K562 (cell line): ENCODE measurements at regions not wholly inside any gene's neighbourhood (a gene's known extent, or its start where the extent isn't known, plus 50 kb on each side); places are given as distances from the start of the nearest gene placed in this dataset.

Experiments
- ATAC-seq: fragments of 200-7000 bp; cut with Tn5 transposase; 3 replicates; pipeline ENCODE4 v1.9.1; 2020; ENCODE audit warnings: moderate library complexity
- BruUV-seq: library from RNA; stranded (reverse); fragments of 400-500 nt; replicated peaks from 2 replicates; lab custom pipeline; 2021; lab: Mats Ljungman, UMichigan
- CTCF ChIA-PET: fragments of 300-600 bp; formaldehyde crosslinking; extraction: SDS; loops from one replicate; lab custom pipeline; 2021; ENCODE audit warnings: low intra/inter-chr PET ratio; lab: Yijun Ruan, JAX
- POLR2A ChIA-PET: fragments of 300-600, 350-650 bp; sonication (Branson Sonifier 250); formaldehyde crosslinking; extraction: SDS; loops from one replicate; lab custom pipeline; 2021; ENCODE audit warnings: antibody characterized with exemption, inconsistent platforms; lab: Yijun Ruan, JAX
- DNase-seq, 4 experiments: peaks; one replicate each; pipeline versions ENCODE4 v3.0.0 to v3.0.0-alpha.2; 2011 to 2018; ENCODE audit warnings: low spot score in 3 of 4, mixed read lengths in 3 of 4; ENCODE audit errors: extremely low read depth in 1 of 4
- FAIRE-seq: peaks from 2 replicates; lab custom pipeline; 2011; peaks lifted over from hg19 to GRCh38; lab: Jason Lieb, UNC
- H2AFZ ChIP-seq: 2 replicates; pipeline ENCODE4 v1.6.0; 2011; ENCODE audit warnings: low read depth, low read length, control low read depth, inconsistent platforms
- H3K27ac ChIP-seq: fragments of 200-600 bp; 3 replicates; pipeline ENCODE4 v1.8.0; 2011; ENCODE audit warnings: low read depth, mild to moderate bottlenecking, control low read depth, inconsistent platforms, low read length, moderate library complexity, mixed read lengths; ENCODE audit errors: extremely low read depth
- H3K27me3 ChIP-seq, 2 experiments: fragments of 300-600 bp in 1 of 2; 2 replicates in 1 of 2; 3 replicates in 1 of 2; pipeline versions ENCODE4 v1.6.0 to v1.8.0; 2011; ENCODE audit warnings: inconsistent platforms in 2 of 2, low read length in 2 of 2, mild to moderate bottlenecking in 1 of 2, mixed read lengths in 1 of 2, moderate library complexity in 1 of 2; ENCODE audit not compliant: control insufficient read depth in 2 of 2, insufficient read depth in 2 of 2
- H3K36me3 ChIP-seq: fragments of 300-600 bp; 3 replicates; pipeline ENCODE4 v1.8.0; 2011; ENCODE audit warnings: mild to moderate bottlenecking, low read length, inconsistent platforms; ENCODE audit not compliant: control insufficient read depth, insufficient read depth
- H3K4me1 ChIP-seq, 2 experiments: fragments of 200-600 bp in 1 of 2; replicated peaks in 1 of 2; 2 replicates in 1 of 2; 3 replicates in 1 of 2; pipeline versions ENCODE4 v1.5.1 to v1.8.0; 2011; ENCODE audit warnings: inconsistent platforms in 2 of 2, low read length in 2 of 2, mild to moderate bottlenecking in 1 of 2, mixed read lengths in 1 of 2, moderate library complexity in 1 of 2; ENCODE audit not compliant: control insufficient read depth in 2 of 2, insufficient read depth in 2 of 2
- H3K4me2 ChIP-seq: 2 replicates; pipeline ENCODE4 v1.6.1; 2011; ENCODE audit warnings: low read length, control low read depth, inconsistent platforms, mixed read lengths; ENCODE audit not compliant: insufficient read depth
- H3K4me3 ChIP-seq: fragments of 200-600 bp; sonication (generic), shearing (Covaris generic); 2 replicates; pipeline ENCODE4 v1.5.1; 2016; ENCODE audit warnings: control low read depth, inconsistent platforms
- H3K79me2 ChIP-seq: fragments of 200-600 bp; 3 replicates; pipeline ENCODE4 v1.8.0; 2011; ENCODE audit warnings: low read length, inconsistent platforms; ENCODE audit not compliant: control insufficient read depth, insufficient read depth
- H3K9ac ChIP-seq, 2 experiments: 2 replicates each; pipeline versions ENCODE4 v1.6.0 to v1.6.1; 2011; ENCODE audit warnings: low read depth in 2 of 2, low read length in 2 of 2, control low read depth in 1 of 2, inconsistent platforms in 1 of 2, mild to moderate bottlenecking in 1 of 2, mixed read lengths in 1 of 2; ENCODE audit not compliant: insufficient read depth in 1 of 2
- H3K9me1 ChIP-seq: one replicate; pipeline ENCODE4 v1.6.0; 2011; ENCODE audit warnings: inconsistent platforms, mild to moderate bottlenecking, low read length, moderate library complexity; ENCODE audit not compliant: control insufficient read depth, insufficient read depth
- H3K9me3 ChIP-seq: replicated peaks from 2 replicates; pipeline ENCODE4 v1.5.1; 2011; ENCODE audit warnings: low read depth, low read length, inconsistent platforms; ENCODE audit not compliant: control insufficient read depth, insufficient read depth
- H4K20me1 ChIP-seq: replicated peaks from 2 replicates; pipeline ENCODE4 v1.6.1; 2011; ENCODE audit warnings: low read length, inconsistent platforms, mixed read lengths; ENCODE audit not compliant: control insufficient read depth, insufficient read depth
- ARNT ChIP-seq, 2 experiments: fragments of 450-650 bp; IDR thresholded peaks; 2 replicates each; pipeline ENCODE4 v1.6.1; 2016; ENCODE audit warnings: mild to moderate bottlenecking in 1 of 2
- CGGBP1 ChIP-seq: fragments of 250-450 bp; sonication (Bioruptor Pico); IDR thresholded peaks from 2 replicates; pipeline ENCODE4 v1.9.0; 2021; ENCODE audit warnings: mild to moderate bottlenecking
- CXXC5 ChIP-seq: fragments of 250-450 bp; sonication (Bioruptor Pico); IDR thresholded peaks from 2 replicates; pipeline ENCODE4 v1.8.0; 2022; ENCODE audit warnings: inconsistent platforms, mild to moderate bottlenecking, moderate library complexity
- DDX20 ChIP-seq: fragments of 450-650 bp; IDR thresholded peaks from 2 replicates; pipeline ENCODE4 v1.6.1; 2016; ENCODE audit warnings: missing genetic modification characterization, low read depth, mild to moderate bottlenecking, missing compliant biosample characterization, moderate library complexity
- E2F5 ChIP-seq: sonication (generic); formaldehyde crosslinking; IDR thresholded peaks from 2 replicates; pipeline ENCODE4 v1.8.0; 2022; ENCODE audit warnings: mild to moderate bottlenecking, missing genetic modification reagents
- EP300 ChIP-seq: IDR thresholded peaks from 2 replicates; pipeline ENCODE4 v1.6.1; 2012; ENCODE audit warnings: low read length, improper control_type of control experiment
- FOXJ2 ChIP-seq: fragments of 200-800 bp; sonication (Bioruptor generic); IDR thresholded peaks from 2 replicates; pipeline ENCODE4 v1.6.1; 2016; ENCODE audit warnings: missing genetic modification characterization, missing compliant biosample characterization
- HNRNPL ChIP-seq: fragments of 200-400 bp; formaldehyde crosslinking; IDR thresholded peaks from 2 replicates; pipeline ENCODE4 v1.6.1; 2017; ENCODE audit warnings: low read depth, mild to moderate bottlenecking, low read length
- MIER1 ChIP-seq: fragments of 450-650 bp; IDR thresholded peaks from 2 replicates; pipeline ENCODE4 v1.6.1; 2016; ENCODE audit warnings: antibody characterized with exemption, mild to moderate bottlenecking, low read depth
- MTA2 ChIP-seq: fragments of 450-650 bp; IDR thresholded peaks from 2 replicates; pipeline ENCODE4 v1.6.1; 2016; ENCODE audit warnings: low read depth
- MXI1 ChIP-seq: IDR thresholded peaks from 2 replicates; pipeline ENCODE4 v1.6.1; 2011; ENCODE audit warnings: low read depth, mild to moderate bottlenecking, improper control_type of control experiment, low read length
- NCOA1 ChIP-seq: fragments of 450-650 bp; IDR thresholded peaks from 2 replicates; pipeline ENCODE4 v1.6.1; 2016; ENCODE audit warnings: low read depth
- RBBP5 ChIP-seq: fragments of 200-600 bp; sonication (generic); IDR thresholded peaks from 2 replicates; pipeline ENCODE4 v1.6.1; 2012; ENCODE audit warnings: borderline replicate concordance, mild to moderate bottlenecking, low read length, control low read depth, inconsistent platforms; ENCODE audit not compliant: insufficient read depth, poor library complexity, severe bottlenecking
- TAF15 ChIP-seq: fragments of 200-400 bp; formaldehyde crosslinking; IDR thresholded peaks from 2 replicates; pipeline ENCODE4 v1.6.1; 2017; ENCODE audit warnings: mild to moderate bottlenecking, low read depth, low read length, moderate library complexity
- TAL1 ChIP-seq: fragments of 450-650 bp; IDR thresholded peaks from 2 replicates; pipeline ENCODE4 v1.6.1; 2016; ENCODE audit warnings: mild to moderate bottlenecking
- THAP7 ChIP-seq: fragments of 250-450 bp; sonication (Bioruptor Pico); IDR thresholded peaks from 2 replicates; pipeline ENCODE4 v1.5.0; 2021
- XRCC3 ChIP-seq: fragments of 450-650 bp; IDR thresholded peaks from 2 replicates; pipeline ENCODE4 v1.6.1; 2017; ENCODE audit warnings: mild to moderate bottlenecking, moderate library complexity
- WGBS: fragments of 100-300 bp; shearing (Covaris generic); methylation state at CpG from one replicate; pipeline ENCODE4 v1.1.6; 2016; ENCODE audit warnings: low coverage, mixed read lengths; ENCODE audit not compliant: insufficient coverage; ENCODE audit errors: missing lambda C conversion rate; 5-methylcytosine and 5-hydroxymethylcytosine counted together
- in situ Hi-C: fragments of 300-500 bp; cut with MboI; formaldehyde crosslinking; loops from 4 replicates; pipeline ENCODE4 v1.15.0; 2018; ENCODE audit warnings: inconsistent platforms, mixed read lengths
- intact Hi-C: fragments of 100-400 bp; cut with micrococcal nuclease; formaldehyde crosslinking; loops from 2 replicates; pipeline ENCODE4 v1.14.2; 2022

- intact Hi-C loops, result no loop called here
- Histone ChIP-seq H3K4me1 (no peaks in the 10 kb centered on the region), H3K27me3 (no peaks in the 10 kb centered on the region), H3K9ac (no peak overlapping the region), H3K36me3 (no peaks in the 10 kb centered on the region), H3K4me3 (no peak overlapping the region), H3K4me2 (no peak overlapping the region), H3K9me3 (no peaks in the 10 kb centered on the region), H3K79me2 (no peaks in the 10 kb centered on the region), H3K27ac (no peak overlapping the region), H2AFZ (no peak overlapping the region), H4K20me1 (no peaks in the 10 kb centered on the region), H3K9me1 (no peaks in the 10 kb centered on the region)
- TF ChIP-seq EP300 (no peak), CXXC5 (CRISPR knock-in tag) (no peak), MIER1 (no peak), TAL1 (no peak), XRCC3 (no peak), MTA2 (no peak), MXI1 (no peak)
- ATAC-seq, result no peak
- no peak for FAIRE-seq
- no peak for DNase-seq
- ChIA-PET POLR2A (no interaction called here), CTCF (no interaction called here)
- no TSS peak for BruUV-seq
- 0% methylated on average over 5 of the region's 5 CpGs for WGBS
- in situ Hi-C loops, result no loop called here
These were observed 84.9 kb downstream of the ICOS start for GRCh38 chr2:204021290-204022081.

GRCh38 chr2:204022550-204022949, 86.0 kb downstream of the ICOS start:
- Histone ChIP-seq H3K27me3 (no peaks in the 10 kb centered on the region), H4K20me1 (no peaks in the 10 kb centered on the region), H2AFZ (no peak overlapping the region), H3K4me2 (no peak overlapping the region), H3K9me3 (no peaks in the 10 kb centered on the region), H3K9ac (no peak overlapping the region), H3K4me3 (no peak overlapping the region), H3K9me1 (no peaks in the 10 kb centered on the region), H3K4me1 (no peaks in the 10 kb centered on the region), H3K27ac (no peak overlapping the region), H3K36me3 (no peaks in the 10 kb centered on the region), H3K79me2 (no peaks in the 10 kb centered on the region)
- ATAC-seq (no peak), DNase-seq (no peak), FAIRE-seq (no peak)
- in situ Hi-C loops (no loop called here), intact Hi-C loops (no loop called here)
- ChIA-PET POLR2A (interaction anchor here (0.8 kb wide), 1 partner anchor 11 kb away, joined by 5 read pairs; no protein-coding TSS in a partner anchor), CTCF (no interaction called here)
- BruUV-seq, result no TSS peak
- 0% methylated on average over 5 of the region's 5 CpGs for WGBS
- TF ChIP-seq TAF15 (no peak), DDX20 (tag) (no peak), ARNT (IDR thresholded peaks at IDR 0.05) (no peak), HNRNPL (no peak), E2F5 (no peak), FOXJ2 (tag) (no peak), RBBP5 (no peak), NCOA1 (no peak), THAP7 (CRISPR knock-in tag) (no peak), EP300 (no peak), CGGBP1 (CRISPR knock-in tag) (no peak)
